GM23338 (cell line): ENCODE measurements at regions not wholly inside any gene's neighbourhood (a gene's known extent, or its start where the extent isn't known, plus 50 kb on each side); places are given as distances from the start of the nearest gene placed in this dataset.

Experiments used
- ATAC-seq: fragments of 200-7000 bp; cut with Tn5 transposase; 3 replicates; pipeline ENCODE4 v1.9.1; 2020
- DNase-seq: peaks from one replicate; pipeline ENCODE4 v3.0.0-alpha.2; 2015; ENCODE audit warnings: low spot score
- H2AFZ ChIP-seq: fragments of 200-600 bp; sonication (generic); 2 replicates; pipeline ENCODE4 v1.8.0; 2016; ENCODE audit warnings: antibody characterized with exemption, mild to moderate bottlenecking, moderate library complexity
- H3F3A ChIP-seq: fragments of 200-600 bp; sonication (generic); replicated peaks from 2 replicates; pipeline ENCODE4 v1.8.0; 2017; ENCODE audit warnings: antibody characterized with exemption, mixed run types, low read depth
- H3K27ac ChIP-seq: fragments of 200-600 bp; sonication (generic); 2 replicates; pipeline ENCODE4 v1.6.1; 2016; ENCODE audit warnings: low read depth
- H3K27me3 ChIP-seq: fragments of 200-600 bp; sonication (generic); 2 replicates; pipeline ENCODE4 v1.8.0; 2016; ENCODE audit warnings: mild to moderate bottlenecking, mixed run types, moderate library complexity; ENCODE audit not compliant: insufficient read depth
- H3K36me3 ChIP-seq: fragments of 200-600 bp; sonication (generic); 2 replicates; pipeline ENCODE4 v1.8.0; 2016; ENCODE audit warnings: mild to moderate bottlenecking; ENCODE audit not compliant: insufficient read depth
- H3K4me1 ChIP-seq: fragments of 200-600 bp; sonication (generic); 2 replicates; pipeline ENCODE4 v1.8.0; 2016; ENCODE audit warnings: mild to moderate bottlenecking, moderate library complexity; ENCODE audit not compliant: insufficient read depth
- H3K4me2 ChIP-seq: fragments of 200-600 bp; sonication (generic); 2 replicates; pipeline ENCODE4 v1.7.1; 2017; ENCODE audit warnings: mixed run types
- H3K4me3 ChIP-seq: fragments of 200-600 bp; sonication (generic); 2 replicates; pipeline ENCODE4 v1.6.1; 2016; ENCODE audit warnings: mixed run types
- H3K79me2 ChIP-seq: fragments of 200-600 bp; sonication (generic); replicated peaks from 2 replicates; pipeline ENCODE4 v1.8.0; 2017; ENCODE audit warnings: mild to moderate bottlenecking; ENCODE audit not compliant: insufficient read depth
- H3K9me2 ChIP-seq: fragments of 200-600 bp; sonication (generic); 2 replicates; pipeline ENCODE4 v1.8.0; 2017; ENCODE audit not compliant: insufficient read depth
- H4K20me1 ChIP-seq: fragments of 200-600 bp; sonication (generic); replicated peaks from 2 replicates; pipeline ENCODE4 v1.8.0; 2017; ENCODE audit warnings: mild to moderate bottlenecking; ENCODE audit not compliant: insufficient read depth
- H3K27ac Mint-ChIP-seq: 2 replicates; pipeline ENCODE4 v1.8.0; 2020; ENCODE audit warnings: inconsistent platforms, mild to moderate bottlenecking, moderate library complexity, mixed read lengths
- H3K27me3 Mint-ChIP-seq: 3 replicates; pipeline ENCODE4 v1.8.0; 2022; ENCODE audit warnings: low read depth, mild to moderate bottlenecking, moderate library complexity, mixed read lengths, inconsistent platforms; ENCODE audit not compliant: insufficient read depth, poor library complexity
- H3K36me3 Mint-ChIP-seq: 3 replicates; pipeline ENCODE4 v1.8.0; 2021; ENCODE audit warnings: low read depth, mild to moderate bottlenecking, inconsistent platforms, moderate library complexity, mixed read lengths
- H3K4me1 Mint-ChIP-seq: 3 replicates; pipeline ENCODE4 v1.8.0; 2020; ENCODE audit warnings: mild to moderate bottlenecking, inconsistent platforms, mixed read lengths
- H3K4me3 Mint-ChIP-seq: 3 replicates; pipeline ENCODE4 v1.8.0; 2021; ENCODE audit warnings: moderate library complexity, mild to moderate bottlenecking, inconsistent platforms, mixed read lengths
- H3K9me3 Mint-ChIP-seq: 3 replicates; pipeline ENCODE4 v1.8.0; 2020; ENCODE audit warnings: moderate library complexity, mild to moderate bottlenecking, inconsistent platforms, mixed read lengths
- EZH2 ChIP-seq: fragments of 200-600 bp; sonication (generic); IDR thresholded peaks from one replicate; pipeline ENCODE4 v1.8.0; 2017; ENCODE audit warnings: antibody characterized with exemption, mild to moderate bottlenecking, low read depth; ENCODE audit not compliant: unreplicated experiment
- EZH2phosphoT487 ChIP-seq: fragments of 200-600 bp; sonication (generic); IDR thresholded peaks from one replicate; pipeline ENCODE4 v1.8.1; 2018; ENCODE audit warnings: antibody characterized with exemption; ENCODE audit not compliant: unreplicated experiment
- JUNB ChIP-seq: IDR thresholded peaks from one replicate; pipeline ENCODE4 v1.6.1; 2016; ENCODE audit warnings: antibody characterized with exemption; ENCODE audit not compliant: unreplicated experiment
- POLR2AphosphoS5 ChIP-seq: IDR thresholded peaks from 2 replicates; pipeline ENCODE4 v1.6.1; 2016; ENCODE audit warnings: antibody characterized with exemption, low read depth
- STAT1 ChIP-seq: IDR thresholded peaks from one replicate; pipeline ENCODE4 v1.6.1; 2016; ENCODE audit warnings: antibody characterized with exemption; ENCODE audit not compliant: unreplicated experiment
- ZNF114 ChIP-seq: fragments of 250-450 bp; sonication (Bioruptor Pico); IDR thresholded peaks from 2 replicates; pipeline ENCODE4 v1.5.0; 2020; ENCODE audit warnings: mild to moderate bottlenecking, moderate library complexity
- TF ChIP-seq, protein P1 (sequence below): fragments of 250-450 bp; sonication (Bioruptor Pico); IDR thresholded peaks from 2 replicates; pipeline ENCODE4 v1.5.0; 2020; ENCODE audit warnings: mild to moderate bottlenecking, moderate library complexity
- TF ChIP-seq, protein P2 (sequence below), 2 experiments: fragments of 200-600 bp in 1 of 2; sonication (generic) in 1 of 2; conservative IDR thresholded peaks; 2 replicates each; pipeline versions ENCODE4 v1.5.1 to v1.6.1; 2016 to 2017; ENCODE audit warnings: antibody characterized with exemption in 2 of 2, low read depth in 2 of 2, mild to moderate bottlenecking in 2 of 2, moderate library complexity in 1 of 2
- TF ChIP-seq, protein P3 (sequence below): IDR thresholded peaks from one replicate; pipeline ENCODE4 v1.6.1; 2018; ENCODE audit warnings: antibody characterized with exemption; ENCODE audit not compliant: unreplicated experiment

DNA sequence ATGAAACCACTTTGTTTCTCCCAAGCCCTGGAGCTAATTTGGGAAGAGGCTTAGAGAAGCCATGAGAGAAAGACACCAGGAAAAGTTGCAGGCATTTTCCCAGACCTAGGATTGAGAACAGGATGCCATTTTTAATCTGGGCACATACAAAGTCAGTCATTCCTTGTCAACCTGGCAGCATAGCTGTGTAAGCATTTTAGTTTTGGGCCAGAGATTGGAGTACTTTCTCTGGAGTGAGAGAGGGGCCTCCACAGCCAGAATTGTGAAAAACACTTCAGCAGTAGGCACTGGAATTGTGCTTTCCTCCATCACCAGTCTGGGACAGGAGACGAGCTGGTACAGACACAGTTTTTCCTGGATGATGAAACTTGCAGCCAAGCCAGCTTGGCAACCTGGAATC, 390.3 kb upstream of the DMAC1 start:
- H3K27me3 ChIP-seq = no peaks in the 10 kb centered on the region
- Mint-ChIP-seq H3K4me1 (no peaks in the 10 kb centered on the region), H3K36me3 (no peaks in the 10 kb centered on the region), H3K9me3 (peaks cover 12% of the 10 kb centered on the region; the same call in 2 of the 3 replicates), H3K27me3 (peaks cover 4% of the 10 kb centered on the region), H3K27ac (0 out of 2 replicates have a peak overlapping the region, but pooled peaks have one; percentile 65), H3K4me3 (no peak overlapping the region)
- H3K79me2 ChIP-seq = no peaks in the 10 kb centered on the region
- TF ChIP-seq, protein P1, sequence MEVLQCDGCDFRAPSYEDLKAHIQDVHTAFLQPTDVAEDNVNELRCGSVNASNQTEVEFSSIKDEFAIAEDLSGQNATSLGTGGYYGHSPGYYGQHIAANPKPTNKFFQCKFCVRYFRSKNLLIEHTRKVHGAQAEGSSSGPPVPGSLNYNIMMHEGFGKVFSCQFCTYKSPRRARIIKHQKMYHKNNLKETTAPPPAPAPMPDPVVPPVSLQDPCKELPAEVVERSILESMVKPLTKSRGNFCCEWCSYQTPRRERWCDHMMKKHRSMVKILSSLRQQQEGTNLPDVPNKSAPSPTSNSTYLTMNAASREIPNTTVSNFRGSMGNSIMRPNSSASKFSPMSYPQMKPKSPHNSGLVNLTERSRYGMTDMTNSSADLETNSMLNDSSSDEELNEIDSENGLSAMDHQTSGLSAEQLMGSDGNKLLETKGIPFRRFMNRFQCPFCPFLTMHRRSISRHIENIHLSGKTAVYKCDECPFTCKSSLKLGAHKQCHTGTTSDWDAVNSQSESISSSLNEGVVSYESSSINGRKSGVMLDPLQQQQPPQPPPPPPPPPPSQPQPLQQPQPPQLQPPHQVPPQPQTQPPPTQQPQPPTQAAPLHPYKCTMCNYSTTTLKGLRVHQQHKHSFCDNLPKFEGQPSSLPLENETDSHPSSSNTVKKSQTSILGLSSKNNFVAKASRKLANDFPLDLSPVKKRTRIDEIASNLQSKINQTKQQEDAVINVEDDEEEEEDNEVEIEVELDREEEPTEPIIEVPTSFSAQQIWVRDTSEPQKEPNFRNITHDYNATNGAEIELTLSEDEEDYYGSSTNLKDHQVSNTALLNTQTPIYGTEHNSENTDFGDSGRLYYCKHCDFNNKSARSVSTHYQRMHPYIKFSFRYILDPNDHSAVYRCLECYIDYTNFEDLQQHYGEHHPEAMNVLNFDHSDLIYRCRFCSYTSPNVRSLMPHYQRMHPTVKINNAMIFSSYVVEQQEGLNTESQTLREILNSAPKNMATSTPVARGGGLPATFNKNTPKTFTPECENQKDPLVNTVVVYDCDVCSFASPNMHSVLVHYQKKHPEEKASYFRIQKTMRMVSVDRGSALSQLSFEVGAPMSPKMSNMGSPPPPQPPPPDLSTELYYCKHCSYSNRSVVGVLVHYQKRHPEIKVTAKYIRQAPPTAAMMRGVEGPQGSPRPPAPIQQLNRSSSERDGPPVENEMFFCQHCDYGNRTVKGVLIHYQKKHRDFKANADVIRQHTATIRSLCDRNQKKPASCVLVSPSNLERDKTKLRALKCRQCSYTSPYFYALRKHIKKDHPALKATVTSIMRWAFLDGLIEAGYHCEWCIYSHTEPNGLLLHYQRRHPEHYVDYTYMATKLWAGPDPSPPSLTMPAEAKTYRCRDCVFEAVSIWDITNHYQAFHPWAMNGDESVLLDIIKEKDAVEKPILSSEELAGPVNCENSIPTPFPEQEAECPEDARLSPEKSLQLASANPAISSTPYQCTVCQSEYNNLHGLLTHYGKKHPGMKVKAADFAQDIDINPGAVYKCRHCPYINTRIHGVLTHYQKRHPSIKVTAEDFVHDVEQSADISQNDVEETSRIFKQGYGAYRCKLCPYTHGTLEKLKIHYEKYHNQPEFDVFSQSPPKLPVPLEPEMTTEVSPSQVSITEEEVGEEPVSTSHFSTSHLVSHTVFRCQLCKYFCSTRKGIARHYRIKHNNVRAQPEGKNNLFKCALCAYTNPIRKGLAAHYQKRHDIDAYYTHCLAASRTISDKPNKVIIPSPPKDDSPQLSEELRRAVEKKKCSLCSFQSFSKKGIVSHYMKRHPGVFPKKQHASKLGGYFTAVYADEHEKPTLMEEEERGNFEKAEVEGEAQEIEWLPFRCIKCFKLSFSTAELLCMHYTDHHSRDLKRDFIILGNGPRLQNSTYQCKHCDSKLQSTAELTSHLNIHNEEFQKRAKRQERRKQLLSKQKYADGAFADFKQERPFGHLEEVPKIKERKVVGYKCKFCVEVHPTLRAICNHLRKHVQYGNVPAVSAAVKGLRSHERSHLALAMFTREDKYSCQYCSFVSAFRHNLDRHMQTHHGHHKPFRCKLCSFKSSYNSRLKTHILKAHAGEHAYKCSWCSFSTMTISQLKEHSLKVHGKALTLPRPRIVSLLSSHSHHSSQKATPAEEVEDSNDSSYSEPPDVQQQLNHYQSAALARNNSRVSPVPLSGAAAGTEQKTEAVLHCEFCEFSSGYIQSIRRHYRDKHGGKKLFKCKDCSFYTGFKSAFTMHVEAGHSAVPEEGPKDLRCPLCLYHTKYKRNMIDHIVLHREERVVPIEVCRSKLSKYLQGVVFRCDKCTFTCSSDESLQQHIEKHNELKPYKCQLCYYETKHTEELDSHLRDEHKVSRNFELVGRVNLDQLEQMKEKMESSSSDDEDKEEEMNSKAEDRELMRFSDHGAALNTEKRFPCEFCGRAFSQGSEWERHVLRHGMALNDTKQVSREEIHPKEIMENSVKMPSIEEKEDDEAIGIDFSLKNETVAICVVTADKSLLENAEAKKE (CRISPR knock-in tag) = no peak
- TF ChIP-seq, protein P2, sequence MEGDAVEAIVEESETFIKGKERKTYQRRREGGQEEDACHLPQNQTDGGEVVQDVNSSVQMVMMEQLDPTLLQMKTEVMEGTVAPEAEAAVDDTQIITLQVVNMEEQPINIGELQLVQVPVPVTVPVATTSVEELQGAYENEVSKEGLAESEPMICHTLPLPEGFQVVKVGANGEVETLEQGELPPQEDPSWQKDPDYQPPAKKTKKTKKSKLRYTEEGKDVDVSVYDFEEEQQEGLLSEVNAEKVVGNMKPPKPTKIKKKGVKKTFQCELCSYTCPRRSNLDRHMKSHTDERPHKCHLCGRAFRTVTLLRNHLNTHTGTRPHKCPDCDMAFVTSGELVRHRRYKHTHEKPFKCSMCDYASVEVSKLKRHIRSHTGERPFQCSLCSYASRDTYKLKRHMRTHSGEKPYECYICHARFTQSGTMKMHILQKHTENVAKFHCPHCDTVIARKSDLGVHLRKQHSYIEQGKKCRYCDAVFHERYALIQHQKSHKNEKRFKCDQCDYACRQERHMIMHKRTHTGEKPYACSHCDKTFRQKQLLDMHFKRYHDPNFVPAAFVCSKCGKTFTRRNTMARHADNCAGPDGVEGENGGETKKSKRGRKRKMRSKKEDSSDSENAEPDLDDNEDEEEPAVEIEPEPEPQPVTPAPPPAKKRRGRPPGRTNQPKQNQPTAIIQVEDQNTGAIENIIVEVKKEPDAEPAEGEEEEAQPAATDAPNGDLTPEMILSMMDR (conservative IDR thresholded peaks at IDR 0.05; ENCODE audit: low read depth in 2 of 2) = no peak
- TF ChIP-seq POLR2AphosphoS5 = no peak
- TF ChIP-seq JUNB = no peak
- no peak for TF ChIP-seq ZNF114 (CRISPR knock-in tag)
- no peak for TF ChIP-seq EZH2phosphoT487
- TF ChIP-seq EZH2 = no peak
- TF ChIP-seq, protein P3, sequence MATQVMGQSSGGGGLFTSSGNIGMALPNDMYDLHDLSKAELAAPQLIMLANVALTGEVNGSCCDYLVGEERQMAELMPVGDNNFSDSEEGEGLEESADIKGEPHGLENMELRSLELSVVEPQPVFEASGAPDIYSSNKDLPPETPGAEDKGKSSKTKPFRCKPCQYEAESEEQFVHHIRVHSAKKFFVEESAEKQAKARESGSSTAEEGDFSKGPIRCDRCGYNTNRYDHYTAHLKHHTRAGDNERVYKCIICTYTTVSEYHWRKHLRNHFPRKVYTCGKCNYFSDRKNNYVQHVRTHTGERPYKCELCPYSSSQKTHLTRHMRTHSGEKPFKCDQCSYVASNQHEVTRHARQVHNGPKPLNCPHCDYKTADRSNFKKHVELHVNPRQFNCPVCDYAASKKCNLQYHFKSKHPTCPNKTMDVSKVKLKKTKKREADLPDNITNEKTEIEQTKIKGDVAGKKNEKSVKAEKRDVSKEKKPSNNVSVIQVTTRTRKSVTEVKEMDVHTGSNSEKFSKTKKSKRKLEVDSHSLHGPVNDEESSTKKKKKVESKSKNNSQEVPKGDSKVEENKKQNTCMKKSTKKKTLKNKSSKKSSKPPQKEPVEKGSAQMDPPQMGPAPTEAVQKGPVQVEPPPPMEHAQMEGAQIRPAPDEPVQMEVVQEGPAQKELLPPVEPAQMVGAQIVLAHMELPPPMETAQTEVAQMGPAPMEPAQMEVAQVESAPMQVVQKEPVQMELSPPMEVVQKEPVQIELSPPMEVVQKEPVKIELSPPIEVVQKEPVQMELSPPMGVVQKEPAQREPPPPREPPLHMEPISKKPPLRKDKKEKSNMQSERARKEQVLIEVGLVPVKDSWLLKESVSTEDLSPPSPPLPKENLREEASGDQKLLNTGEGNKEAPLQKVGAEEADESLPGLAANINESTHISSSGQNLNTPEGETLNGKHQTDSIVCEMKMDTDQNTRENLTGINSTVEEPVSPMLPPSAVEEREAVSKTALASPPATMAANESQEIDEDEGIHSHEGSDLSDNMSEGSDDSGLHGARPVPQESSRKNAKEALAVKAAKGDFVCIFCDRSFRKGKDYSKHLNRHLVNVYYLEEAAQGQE = no peak
- TF ChIP-seq STAT1 = no peak
- H3K4me2 ChIP-seq = no peak overlapping the region
- H3K36me3 ChIP-seq = no peaks in the 10 kb centered on the region
- ATAC-seq = no peak
- H3K27ac ChIP-seq = no peak overlapping the region
- H3K4me1 ChIP-seq = no peaks in the 10 kb centered on the region
- H4K20me1 ChIP-seq = no peaks in the 10 kb centered on the region
- H2AFZ ChIP-seq = no peak overlapping the region
- H3K4me3 ChIP-seq = no peak overlapping the region
- no peaks in the 10 kb centered on the region for H3F3A ChIP-seq
- DNase-seq = no peak
- H3K9me2 ChIP-seq = peaks cover 12% of the 10 kb centered on the region
